OCI-LY7 (cell line): ENCODE measurements at regions not wholly inside any gene's neighbourhood (a gene's known extent, or its start where the extent isn't known, plus 50 kb on each side); places are given as distances from the start of the nearest gene placed in this dataset.

ENCODE experiments used
- CTCF ChIP-seq: fragments of 200-600 bp; sonication (generic); conservative IDR thresholded peaks from 2 replicates; pipeline ENCODE4 v1.5.1; 2014; ENCODE audit warnings: mild to moderate bottlenecking, antibody characterized with exemption, low read length, moderate library complexity, mixed read lengths
- EZH2phosphoT487 ChIP-seq: fragments of 200-600 bp; sonication (generic); IDR thresholded peaks from 2 replicates; pipeline ENCODE4 v1.6.1; 2018; ENCODE audit warnings: low read depth, borderline replicate concordance, mild to moderate bottlenecking, mixed run types, antibody characterized with exemption, low read length, moderate library complexity, mixed read lengths

GRCh38 chr12:30041096-30041495 lies 257.4 kb upstream of the TMTC1 start:
- TF ChIP-seq CTCF (no peak), EZH2phosphoT487 (no peak)
